PC-9 (cell line): ENCODE measurements at regions not wholly inside any gene's neighbourhood (a gene's known extent, or its start where the extent isn't known, plus 50 kb on each side); places are given as distances from the start of the nearest gene placed in this dataset.

Experiments used
- CTCF ChIP-seq: fragments of 200-600 bp; sonication (generic); conservative IDR thresholded peaks from 2 replicates; pipeline ENCODE4 v1.6.1; 2017; ENCODE audit warnings: mixed run types, antibody characterized with exemption, mild to moderate bottlenecking, moderate library complexity
- EZH2 ChIP-seq: fragments of 200-600 bp; sonication (generic); IDR thresholded peaks from 2 replicates; pipeline ENCODE4 v1.8.0; 2017; ENCODE audit warnings: antibody characterized with exemption, low read depth

- TF ChIP-seq CTCF, result no peak
- no peak for TF ChIP-seq EZH2
Observed at GRCh38 chr17:37847811-37848331, 76.3 kb upstream of the TBC1D3K start.
